22Rv1 (cell line): ENCODE measurements at regions not wholly inside any gene's neighbourhood (a gene's known extent, or its start where the extent isn't known, plus 50 kb on each side); places are given as distances from the start of the nearest gene placed in this dataset.

ENCODE experiments used
- CTCF ChIP-seq: fragments of 450-650 bp; IDR thresholded peaks from 2 replicates; pipeline ENCODE4 v1.5.1; 2017; ENCODE audit warnings: mild to moderate bottlenecking
- ZFX ChIP-seq: fragments of 450-650 bp; IDR thresholded peaks from 2 replicates; pipeline ENCODE4 v1.6.1; 2017; ENCODE audit warnings: antibody characterized with exemption, borderline replicate concordance

- no peak for TF ChIP-seq CTCF
- TF ChIP-seq ZFX, result no peak
These were observed 246.6 kb downstream of the XPNPEP1 start for GRCh38 chr10:109676703-109677102.
